GM21576 (cell line): ENCODE measurements at regions not wholly inside any gene's neighbourhood (a gene's known extent, or its start where the extent isn't known, plus 50 kb on each side); places are given as distances from the start of the nearest gene placed in this dataset.

ENCODE experiments used
- ATAC-seq: cut with Tn5 transposase; IDR thresholded peaks from one replicate; pipeline ENCODE4 v1.9.1; 2021; ENCODE audit warnings: mild to moderate bottlenecking, moderate library complexity; ENCODE audit not compliant: unreplicated experiment

DNA sequence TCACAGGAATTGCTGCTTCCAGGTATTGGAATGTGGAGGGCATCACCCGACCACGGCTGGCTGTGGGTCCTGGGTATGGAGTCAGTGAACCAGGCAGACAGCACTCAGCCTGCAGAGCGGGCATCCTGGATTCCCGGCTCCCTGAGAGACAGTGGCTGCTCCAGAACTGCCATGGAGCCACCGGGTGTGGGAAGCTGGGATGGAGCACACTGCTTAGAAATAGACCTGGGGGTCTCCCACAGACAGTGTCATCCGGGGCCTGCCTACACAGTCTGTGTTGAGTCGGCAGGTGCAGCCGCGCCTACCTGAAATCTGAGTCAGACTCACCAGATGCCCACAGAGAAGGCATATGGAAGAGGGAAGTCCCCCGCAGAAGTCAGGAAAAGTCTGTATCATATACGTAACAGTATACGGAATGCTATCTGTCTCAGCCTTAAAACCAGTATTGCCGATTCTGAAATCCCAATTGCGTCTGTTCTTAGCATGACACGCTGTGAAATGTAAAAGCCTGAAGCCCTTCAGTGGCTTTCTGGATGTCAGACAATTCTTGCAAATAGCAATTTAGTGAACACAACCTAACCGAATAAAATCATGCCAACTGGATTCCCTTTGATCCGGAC is 509.7 kb upstream of the MYT1L start:
- ATAC-seq, result no peak

DNA sequence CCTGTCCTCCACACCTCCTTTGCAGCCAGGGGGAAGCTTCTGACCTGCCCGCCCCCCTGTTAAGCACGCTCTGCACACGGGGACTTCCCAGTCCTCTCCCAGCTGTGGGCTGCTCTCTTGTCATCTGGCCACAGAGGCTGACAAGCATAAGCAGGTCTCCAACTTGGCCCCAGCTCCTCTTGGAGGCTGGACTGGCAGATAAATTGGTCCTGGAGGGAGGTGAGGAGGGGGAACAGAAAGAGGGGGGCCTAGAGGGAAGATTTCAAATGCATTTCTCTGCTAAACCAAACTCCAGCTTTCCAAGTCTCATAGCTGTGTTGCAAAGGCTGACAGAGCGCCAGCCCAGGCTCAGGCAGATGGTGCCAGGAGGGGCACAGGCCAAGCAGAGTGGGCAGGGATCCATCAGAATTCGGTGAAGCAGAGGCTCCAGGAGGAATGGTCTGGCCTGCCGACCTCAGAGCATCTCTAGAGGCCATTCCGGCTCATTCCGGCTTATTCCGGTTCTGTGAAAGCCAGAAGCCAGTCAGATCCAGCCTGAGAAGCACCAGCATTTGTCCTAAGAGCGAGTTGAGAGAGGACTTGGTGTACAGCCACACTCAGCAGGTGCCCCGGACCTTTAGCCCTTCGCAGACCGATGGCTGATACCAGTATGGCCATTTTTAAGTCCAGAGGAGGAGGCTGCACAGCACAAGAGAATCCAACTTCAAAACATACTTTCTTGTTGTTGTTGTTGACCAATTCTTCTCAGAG is 508.9 kb upstream of the MYT1L start:
- ATAC-seq, result no peak

DNA sequence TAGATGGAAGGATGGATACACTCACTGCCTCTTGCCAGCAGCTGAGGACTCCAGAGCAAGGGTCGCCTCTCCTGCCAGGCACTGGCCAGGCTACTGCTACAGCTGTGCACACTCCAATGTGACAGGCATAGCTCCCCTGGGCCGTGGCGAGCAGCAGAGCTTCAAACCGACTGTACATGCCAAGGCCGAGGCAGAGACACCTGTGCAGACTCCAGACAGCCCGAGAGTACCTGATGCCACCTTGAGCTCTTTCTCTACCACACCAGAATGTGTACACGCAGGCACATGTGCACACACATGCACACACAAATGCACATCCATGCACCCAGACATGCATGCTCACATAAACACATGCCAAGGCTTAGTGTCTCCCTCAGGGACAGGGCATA is 508.3 kb upstream of the MYT1L start:
- ATAC-seq, result no peak

DNA sequence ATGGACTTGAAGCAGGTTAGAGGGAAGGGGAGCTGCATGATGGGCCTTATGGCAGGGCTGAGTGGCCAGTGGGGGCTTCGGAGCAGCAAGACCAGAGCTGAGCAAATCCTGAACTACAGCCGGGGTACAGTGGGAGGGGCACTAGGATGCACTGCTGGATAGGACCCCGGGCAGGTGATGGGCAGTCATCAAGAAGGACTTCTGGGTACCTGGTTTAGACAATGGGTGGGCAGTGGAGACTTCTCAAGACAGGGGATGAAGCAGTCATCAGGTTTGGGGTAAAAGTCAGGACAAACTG is 507.4 kb upstream of the MYT1L start:
- ATAC-seq, result no peak

DNA sequence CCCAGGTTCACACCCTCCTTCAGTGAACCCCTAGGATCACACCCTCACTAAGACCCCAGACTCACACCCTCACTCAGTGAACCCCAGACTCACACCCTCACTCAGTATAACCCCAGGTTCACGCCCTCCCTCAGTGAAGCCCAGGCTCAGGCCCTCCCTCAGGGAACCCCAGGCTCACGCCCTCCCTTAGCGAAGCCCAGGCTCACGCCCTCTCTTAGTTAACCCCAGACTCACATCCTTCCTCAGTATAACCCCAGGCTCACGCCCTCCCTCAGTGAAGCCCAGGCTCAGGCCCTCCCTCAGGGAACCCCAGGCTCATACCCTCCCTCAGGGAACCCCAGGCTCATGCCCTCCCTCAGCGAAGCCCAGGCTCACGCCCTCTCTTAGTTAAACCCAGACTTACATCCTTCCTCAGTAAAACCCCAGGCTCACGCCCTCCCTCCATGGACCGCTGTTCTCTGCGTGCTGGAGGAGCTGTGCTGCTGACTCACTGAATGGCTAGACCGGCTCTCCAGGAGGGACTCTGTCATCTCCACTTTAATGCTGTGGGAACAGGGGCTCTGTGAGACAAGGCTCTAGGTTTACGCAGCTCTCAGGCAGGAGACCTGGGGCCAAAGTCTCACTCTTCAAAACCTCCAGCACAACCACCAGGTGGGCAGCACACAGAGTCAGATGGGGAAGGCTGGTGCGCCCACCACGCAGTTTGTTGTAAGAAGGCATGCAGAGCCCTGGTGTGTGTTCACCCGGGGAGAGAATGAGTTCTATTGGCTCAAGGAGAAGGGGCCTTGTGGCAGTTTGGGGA is 506.9 kb upstream of the MYT1L start:
- ATAC-seq, result no peak

DNA sequence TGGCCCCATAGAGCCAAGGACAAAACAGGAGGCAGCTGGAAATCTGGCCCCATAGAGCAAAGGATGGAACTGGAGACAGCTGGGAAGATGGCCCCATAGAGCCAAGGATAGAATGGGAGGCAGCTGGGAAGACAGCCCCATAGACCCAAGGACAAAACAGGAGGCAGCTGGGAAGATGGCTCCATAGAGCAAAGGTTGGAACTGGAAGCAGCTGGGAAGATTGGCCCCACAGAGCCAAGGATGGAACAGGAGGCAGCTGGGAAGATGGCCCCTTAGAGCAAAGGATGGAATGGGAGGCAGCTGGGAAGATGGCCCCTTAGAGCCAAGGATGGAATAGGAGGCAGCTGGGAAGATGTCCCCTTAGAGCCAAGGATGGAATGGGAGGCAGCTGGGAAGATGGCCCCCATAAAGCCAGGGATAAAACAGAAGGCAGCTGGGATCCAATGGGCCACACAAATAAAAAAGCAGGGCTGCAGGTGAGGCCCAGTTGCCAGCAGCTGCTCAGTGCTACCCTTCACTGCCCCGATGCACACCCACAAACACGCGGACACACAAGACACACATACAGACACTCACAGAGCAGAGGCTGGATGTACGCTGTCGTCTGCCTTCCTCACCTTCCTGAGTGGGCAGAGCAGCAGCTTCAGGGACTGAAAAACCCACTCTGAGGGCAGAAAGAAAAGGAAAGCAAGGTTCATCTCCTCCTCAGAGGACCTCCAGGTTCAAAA is 505.4 kb upstream of the MYT1L start:
- no peak for ATAC-seq

DNA sequence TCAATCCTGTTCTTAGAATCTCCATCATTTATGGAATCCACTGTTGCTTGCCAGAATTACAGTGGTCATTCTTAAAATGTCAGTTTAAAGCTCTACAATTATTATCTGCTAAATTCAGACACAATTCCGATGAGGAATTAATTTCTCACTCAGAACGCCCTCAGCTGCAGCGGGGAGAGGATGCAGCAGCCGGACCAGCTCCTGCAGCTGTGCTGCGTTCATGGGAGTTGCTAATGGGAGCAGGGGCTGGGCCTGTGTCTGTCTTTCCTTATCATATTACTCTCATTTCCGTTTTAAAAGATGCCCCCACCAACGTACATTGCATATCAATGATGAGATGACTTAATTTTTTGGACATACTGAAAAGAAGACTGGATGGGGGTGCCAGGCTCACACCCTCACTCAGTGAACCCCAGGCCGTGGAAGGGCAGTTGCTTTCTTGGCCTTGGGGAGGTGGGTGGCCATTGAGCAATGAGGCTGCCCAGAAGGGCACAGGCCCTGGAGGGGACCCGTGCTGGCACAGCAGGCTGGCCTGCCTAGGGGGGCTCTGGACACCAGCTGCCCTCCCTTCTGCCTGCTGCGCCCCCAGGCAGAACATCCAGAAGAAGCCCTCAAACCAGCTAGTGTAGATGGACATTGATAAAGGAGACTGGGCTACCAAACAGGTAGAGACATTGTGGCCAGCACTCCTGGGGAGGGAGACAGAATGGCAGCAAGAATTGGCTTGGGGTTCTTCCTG is 503.6 kb upstream of the MYT1L start:
- no peak for ATAC-seq

DNA sequence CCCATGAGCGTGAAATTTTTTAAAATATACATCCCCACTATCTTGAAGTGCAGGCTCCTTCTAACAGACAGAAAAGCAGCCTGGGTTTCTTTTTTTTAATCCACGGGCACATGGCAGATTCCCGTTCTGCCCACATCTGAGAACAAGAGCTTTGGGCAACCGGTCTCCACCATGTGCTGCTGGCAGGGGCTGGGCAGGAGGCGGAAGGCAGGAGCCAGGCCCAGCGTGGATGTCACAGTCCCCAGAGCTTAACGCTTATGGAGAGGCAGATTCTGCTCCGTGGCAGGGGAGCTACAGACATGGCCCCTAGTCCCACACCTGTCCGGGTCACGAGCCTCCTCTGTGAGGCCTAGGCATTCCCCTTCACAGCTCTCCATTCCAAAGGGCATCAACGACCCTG is 503.0 kb upstream of the MYT1L start:
- no peak for ATAC-seq

DNA sequence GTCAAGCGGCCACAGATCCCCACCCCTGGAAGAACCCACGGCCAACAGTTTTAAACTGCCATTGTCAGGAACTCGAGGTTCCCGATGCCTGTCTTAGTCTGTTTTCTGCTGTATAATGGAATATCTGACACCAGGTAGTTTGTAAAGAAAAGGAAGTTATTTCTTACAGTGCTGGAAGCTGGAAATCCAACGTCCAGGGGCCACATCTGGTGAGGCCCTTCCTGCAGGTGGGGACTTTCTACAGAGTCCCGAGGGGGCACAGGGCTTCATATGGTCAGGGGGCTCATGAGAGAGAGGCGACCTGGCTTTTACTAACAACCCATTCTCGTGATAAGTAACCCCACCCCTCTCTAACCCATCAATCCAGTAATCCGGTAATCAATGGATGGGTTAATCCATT is 501.6 kb upstream of the MYT1L start:
- ATAC-seq, result no peak

DNA sequence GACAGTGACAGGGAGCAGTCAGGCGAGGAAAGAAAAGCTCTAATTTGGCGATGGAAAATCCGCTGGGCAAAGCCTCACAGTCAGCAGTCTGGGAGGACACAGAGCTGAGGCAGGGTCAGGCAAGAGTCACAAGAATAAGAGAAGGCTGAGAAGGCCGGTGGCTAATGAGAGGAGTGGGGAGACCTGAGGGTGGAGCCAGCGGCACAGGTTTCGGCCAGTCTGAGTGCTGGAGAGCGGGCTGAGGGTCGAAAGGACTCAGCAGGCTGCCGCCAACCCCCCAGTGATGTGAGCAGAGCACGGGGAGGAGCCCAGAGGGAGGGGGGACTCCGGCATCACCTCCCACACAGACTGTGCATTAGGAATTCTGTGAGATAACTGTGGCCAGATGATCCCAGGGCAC is 500.6 kb upstream of the MYT1L start:
- no peak for ATAC-seq

DNA sequence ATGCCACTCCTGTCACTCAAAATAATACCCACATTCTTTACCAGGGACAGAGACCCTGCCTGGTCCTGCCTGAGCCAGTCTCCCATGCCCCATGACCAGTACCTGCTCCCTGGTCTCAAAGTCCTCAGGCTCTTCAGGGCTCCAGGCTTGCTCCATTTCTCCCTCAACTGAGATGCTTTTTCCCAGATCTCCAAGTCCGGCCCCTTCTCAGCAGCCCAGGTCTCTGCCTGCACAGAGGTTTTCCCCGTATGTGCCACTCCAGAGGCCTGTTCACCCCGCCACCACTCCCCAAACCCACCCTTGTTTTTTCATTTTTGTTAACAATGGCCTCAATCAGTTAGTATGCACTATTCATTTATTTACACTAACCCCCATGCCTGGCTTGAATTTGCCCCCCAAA is 499.5 kb upstream of the MYT1L start:
- ATAC-seq, result no peak

DNA sequence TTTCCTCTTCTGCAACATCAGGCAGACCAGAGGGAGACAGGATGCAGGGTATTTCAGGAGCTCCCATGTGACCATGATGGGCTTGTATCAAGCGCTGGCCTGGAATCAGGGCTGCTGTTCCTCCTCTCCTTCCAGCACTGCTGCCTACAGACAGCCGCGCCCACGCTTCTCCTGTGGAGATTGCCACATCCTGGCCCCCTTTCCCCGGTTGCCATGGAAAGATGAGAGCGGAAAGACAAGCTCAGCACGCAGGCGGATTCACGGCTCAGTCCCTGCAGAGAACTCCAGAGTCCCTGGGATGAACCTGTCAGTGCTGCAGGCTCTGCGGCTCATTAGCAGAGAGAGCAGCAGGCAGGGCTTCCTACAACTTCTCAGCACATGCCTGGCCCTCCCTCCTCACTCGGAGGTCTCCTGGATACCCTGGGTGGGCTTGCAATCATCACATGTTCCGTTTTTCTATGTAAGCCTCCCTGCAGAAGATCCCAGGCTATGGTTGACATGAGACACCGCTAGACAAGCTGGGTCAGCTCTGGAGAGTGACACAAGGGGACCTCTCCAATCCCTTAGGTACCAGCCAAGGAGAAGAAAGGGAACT is 497.8 kb upstream of the MYT1L start:
- no peak for ATAC-seq

DNA sequence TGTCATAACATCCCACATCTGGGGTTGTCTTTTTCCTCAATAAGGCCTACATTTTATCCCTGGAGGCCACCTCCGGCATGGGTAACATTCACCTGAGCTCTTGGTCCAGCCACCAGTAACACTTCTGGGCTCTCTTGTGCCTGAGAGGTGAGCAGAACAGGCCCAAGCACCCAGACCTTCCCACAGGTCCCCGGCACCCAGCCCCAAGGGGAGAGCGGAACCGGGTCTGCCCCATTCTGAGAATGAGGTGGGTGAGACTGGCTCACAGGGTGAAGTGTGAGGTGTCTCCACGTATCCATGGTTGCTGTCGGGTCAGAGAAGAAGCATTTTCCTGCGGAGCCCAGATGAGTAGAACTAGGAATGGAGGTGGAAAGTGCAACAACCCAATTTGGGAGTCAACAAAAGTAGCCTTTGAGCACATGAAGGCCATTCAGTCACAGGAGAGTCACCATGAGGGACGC is 496.7 kb upstream of the MYT1L start:
- no peak for ATAC-seq

DNA sequence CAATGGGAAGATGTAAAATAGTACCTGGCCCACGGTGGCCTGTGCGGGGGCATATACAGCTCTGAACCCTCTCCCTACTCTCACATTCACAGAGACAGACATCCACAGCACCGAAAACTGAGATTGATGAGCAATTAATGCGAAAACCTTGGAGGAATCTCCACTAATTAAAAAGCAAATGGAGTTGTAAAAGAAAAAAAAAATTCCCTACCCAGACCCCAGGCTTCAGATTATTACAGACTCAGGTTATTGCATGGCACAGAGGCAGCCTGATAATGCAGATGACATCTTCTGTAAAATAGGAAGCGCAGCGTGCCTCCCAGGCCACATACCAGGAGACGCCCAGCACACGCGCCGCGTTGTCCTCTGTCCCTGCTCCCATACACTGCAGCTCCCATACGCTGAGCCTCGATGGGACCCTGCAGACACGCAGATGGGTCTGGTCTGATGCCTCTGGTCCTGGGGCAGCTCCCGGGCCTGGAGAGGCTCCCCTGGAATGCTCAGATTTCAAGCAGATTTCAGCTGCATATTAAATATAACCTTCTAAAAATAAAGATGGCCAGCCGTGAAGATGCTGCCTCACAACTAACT is 496.1 kb upstream of the MYT1L start:
- ATAC-seq, result no peak

DNA sequence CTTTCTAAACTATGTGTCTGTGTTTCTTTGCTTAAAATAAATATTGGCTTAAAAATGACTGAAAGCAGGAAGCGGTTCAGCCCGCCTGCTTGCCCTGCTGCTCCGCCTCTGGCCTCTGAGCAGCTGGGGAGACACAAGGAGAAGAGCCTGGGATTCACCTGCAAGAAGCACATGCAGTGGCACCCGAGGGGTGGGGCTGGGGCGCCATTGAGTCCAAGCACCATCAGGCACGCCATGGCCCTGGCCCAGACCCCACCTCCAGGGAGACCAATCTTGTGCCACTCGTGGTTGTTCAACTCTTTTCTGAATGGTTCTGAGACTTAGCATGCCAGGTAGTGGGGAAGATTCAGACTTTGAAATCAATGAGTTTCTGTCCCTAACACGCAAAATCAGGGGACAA is 495.5 kb upstream of the MYT1L start:
- ATAC-seq, result no peak

DNA sequence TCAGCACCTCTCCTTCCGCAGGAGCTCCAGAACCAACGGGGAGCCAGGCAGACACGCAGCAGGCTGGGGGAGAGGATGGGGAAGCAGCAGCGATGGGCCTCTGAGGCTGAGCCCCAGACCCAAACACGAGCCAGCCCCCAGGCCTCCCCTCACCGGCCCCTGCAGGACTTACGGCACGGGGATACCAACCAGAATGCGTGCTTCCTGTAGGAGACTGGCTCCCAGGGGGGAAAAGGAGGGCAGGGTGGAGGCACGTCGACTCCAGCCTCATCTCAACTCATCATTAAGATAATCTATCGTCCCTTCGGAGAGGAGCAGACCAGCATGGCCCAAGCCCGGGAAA is 495.1 kb upstream of the MYT1L start:
- no peak for ATAC-seq

DNA sequence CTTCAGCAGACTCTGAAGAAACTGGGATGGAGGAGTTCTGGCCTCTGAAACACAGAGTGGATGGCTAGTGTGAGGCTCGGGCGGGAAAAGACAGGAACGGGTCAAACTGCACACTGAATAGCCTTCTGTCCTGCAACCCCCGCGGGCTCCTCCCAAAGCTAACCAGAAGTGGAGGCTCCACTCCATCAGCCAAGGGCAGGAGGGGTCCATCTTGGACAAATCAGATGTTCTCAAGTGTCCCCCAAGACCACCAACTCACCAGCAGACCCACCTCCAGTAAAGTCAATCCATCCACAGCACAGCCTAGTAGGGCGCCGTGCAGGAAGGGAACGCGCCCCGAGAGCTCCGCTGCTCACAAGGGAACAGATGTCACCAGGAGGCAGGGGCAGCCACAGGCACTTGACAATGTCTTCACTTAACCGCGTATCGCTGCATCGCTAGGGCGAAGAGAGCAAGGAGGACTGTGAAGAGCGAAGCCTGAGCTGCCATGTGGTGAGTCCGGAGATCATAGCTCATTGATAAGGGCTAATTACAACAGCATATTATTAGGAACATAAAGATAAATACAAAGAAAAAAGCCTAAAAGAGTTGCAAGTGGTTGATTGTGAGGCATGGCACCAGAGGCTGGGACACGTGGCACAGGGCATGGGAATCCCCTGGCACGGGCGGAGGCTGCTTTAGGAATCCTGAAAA is 494.6 kb upstream of the MYT1L start:
- no peak for ATAC-seq

DNA sequence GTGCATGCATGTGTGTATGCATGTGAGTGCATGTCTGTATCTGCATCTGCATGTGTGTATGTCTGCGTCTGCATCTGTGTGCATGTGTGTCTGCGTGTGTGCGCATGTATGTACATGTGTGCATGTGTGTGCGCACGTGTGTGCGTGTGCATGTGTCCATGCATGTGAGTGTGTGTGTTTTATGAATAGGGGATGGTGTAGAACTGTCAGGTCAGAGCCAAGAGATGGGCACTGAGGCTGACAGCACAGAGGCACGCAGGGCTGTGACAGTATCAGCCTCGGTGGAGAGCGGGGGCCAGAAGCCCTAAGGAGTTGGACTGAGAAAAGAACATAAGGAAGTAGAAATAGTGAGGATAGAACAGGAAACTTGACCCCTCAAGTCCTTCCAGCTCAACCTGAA is 494.0 kb upstream of the MYT1L start:
- ATAC-seq, result no peak

DNA sequence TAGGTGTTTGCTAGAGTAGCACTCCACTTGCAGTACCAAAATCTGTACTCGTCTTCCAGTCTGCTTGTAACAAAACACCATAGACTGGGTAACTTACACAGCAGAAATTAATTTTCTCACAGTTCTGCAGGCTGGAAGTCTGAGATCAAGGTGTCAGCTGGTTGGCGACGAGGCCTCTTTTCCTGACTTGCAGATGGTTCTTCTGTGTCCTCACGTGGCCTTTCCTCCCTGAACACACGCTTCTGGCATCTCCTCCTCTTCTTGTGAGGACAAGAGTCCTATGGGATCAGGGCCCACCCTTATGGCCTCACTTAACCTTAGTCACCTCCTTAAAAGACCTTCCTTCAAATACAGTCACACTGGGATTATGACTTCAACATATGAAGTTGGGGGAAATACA is 493.5 kb upstream of the MYT1L start:
- no peak for ATAC-seq
